OCI-LY7 (cell line): ENCODE measurements at regions not wholly inside any gene's neighbourhood (a gene's known extent, or its start where the extent isn't known, plus 50 kb on each side); places are given as distances from the start of the nearest gene placed in this dataset.

ENCODE experiments used
- EZH2phosphoT487 ChIP-seq: fragments of 200-600 bp; sonication (generic); IDR thresholded peaks from 2 replicates; pipeline ENCODE4 v1.6.1; 2018; ENCODE audit warnings: low read depth, borderline replicate concordance, mild to moderate bottlenecking, mixed run types, antibody characterized with exemption, low read length, moderate library complexity, mixed read lengths
- TF ChIP-seq, protein P1 (sequence below): fragments of 200-600 bp; sonication (generic); conservative IDR thresholded peaks from 2 replicates; pipeline ENCODE4 v1.5.1; 2014; ENCODE audit warnings: mild to moderate bottlenecking, antibody characterized with exemption, low read length, moderate library complexity, mixed read lengths

DNA sequence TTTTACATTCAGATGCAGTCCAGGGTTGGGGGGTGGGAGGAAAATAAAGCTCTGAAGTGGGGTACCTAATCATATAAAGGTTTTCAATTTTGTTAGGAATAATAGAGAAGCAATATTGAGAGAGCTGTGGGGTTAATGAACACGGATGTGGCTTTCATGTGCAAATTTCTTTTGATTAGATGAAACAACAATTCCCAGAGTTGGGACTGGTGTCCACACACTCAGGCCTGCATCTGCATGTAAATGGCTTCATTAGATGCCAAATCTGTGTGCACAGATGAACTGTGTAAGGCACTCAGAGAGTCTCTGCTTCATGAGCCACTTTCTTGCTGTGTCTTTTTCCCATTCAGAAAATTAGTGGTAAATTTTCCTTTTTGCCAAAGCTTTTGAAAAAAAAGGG lies 377.1 kb upstream of the NOVA1 start:
- TF ChIP-seq, protein P1, sequence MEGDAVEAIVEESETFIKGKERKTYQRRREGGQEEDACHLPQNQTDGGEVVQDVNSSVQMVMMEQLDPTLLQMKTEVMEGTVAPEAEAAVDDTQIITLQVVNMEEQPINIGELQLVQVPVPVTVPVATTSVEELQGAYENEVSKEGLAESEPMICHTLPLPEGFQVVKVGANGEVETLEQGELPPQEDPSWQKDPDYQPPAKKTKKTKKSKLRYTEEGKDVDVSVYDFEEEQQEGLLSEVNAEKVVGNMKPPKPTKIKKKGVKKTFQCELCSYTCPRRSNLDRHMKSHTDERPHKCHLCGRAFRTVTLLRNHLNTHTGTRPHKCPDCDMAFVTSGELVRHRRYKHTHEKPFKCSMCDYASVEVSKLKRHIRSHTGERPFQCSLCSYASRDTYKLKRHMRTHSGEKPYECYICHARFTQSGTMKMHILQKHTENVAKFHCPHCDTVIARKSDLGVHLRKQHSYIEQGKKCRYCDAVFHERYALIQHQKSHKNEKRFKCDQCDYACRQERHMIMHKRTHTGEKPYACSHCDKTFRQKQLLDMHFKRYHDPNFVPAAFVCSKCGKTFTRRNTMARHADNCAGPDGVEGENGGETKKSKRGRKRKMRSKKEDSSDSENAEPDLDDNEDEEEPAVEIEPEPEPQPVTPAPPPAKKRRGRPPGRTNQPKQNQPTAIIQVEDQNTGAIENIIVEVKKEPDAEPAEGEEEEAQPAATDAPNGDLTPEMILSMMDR = no peak
- no peak for TF ChIP-seq EZH2phosphoT487
